H1 (cell line): ENCODE measurements at regions not wholly inside any gene's neighbourhood (a gene's known extent, or its start where the extent isn't known, plus 50 kb on each side); places are given as distances from the start of the nearest gene placed in this dataset.
A peak's percentile ranks its signal among the peaks of the same experiment; 100 is the strongest.

ENCODE experiments used
- CTCF ChIA-PET: fragments of 300-600 bp; sonication (Branson Sonifier 250); formaldehyde crosslinking; loops from one replicate; lab custom pipeline; 2021; ENCODE audit not compliant: partially characterized antibody; lab: Charles Lee
- POLR2A ChIA-PET: fragments of 300-600 bp; sonication (Branson Sonifier 250); formaldehyde crosslinking; loops from one replicate; lab custom pipeline; 2021; ENCODE audit warnings: inconsistent platforms; ENCODE audit not compliant: partially characterized antibody; lab: Charles Lee
- DNase-seq, 2 experiments: peaks; one replicate each; pipeline versions ENCODE4 v3.0.0 to v3.0.0-alpha.2; 2010 to 2022; ENCODE audit warnings: low spot score in 2 of 2, low read depth in 1 of 2, mixed read lengths in 1 of 2
- FAIRE-seq: peaks from 2 replicates; lab custom pipeline; 2011; peaks lifted over from hg19 to GRCh38; lab: Jason Lieb, UNC
- H2AFZ ChIP-seq: 2 replicates; pipeline ENCODE4 v1.8.1; 2012; ENCODE audit warnings: low read length, inconsistent platforms
- H2AK5ac ChIP-seq: 2 replicates; pipeline ENCODE4 v1.6.1; 2013; ENCODE audit warnings: low read depth, low read length
- H2BK120ac ChIP-seq: replicated peaks from 2 replicates; pipeline ENCODE3; 2013; ENCODE audit warnings: low read depth, low read length, inconsistent platforms
- H2BK12ac ChIP-seq: 2 replicates; pipeline ENCODE4 v1.6.1; 2013; ENCODE audit warnings: low read depth, low read length
- H2BK15ac ChIP-seq: 2 replicates; pipeline ENCODE4 v1.6.1; 2013; ENCODE audit warnings: low read length
- H2BK20ac ChIP-seq: 2 replicates; pipeline ENCODE4 v1.6.1; 2013; ENCODE audit warnings: low read length
- H2BK5ac ChIP-seq: 2 replicates; pipeline ENCODE4 v1.6.1; 2013; ENCODE audit warnings: low read depth, low read length
- H3K14ac ChIP-seq: 2 replicates; pipeline ENCODE4 v1.6.1; 2013; ENCODE audit warnings: inconsistent platforms; ENCODE audit not compliant: insufficient read length
- H3K18ac ChIP-seq: 2 replicates; pipeline ENCODE4 v1.6.1; 2013; ENCODE audit warnings: low read length; ENCODE audit errors: extremely low read depth
- H3K23ac ChIP-seq: 2 replicates; pipeline ENCODE4 v1.6.1; 2013; ENCODE audit warnings: inconsistent platforms; ENCODE audit not compliant: insufficient read length
- H3K23me2 ChIP-seq: 2 replicates; pipeline ENCODE4 v1.6.1; 2013; ENCODE audit warnings: low read depth, low read length
- H3K27ac ChIP-seq: 2 replicates; pipeline ENCODE4 v1.6.1; 2011; ENCODE audit warnings: low read depth, low read length, inconsistent platforms
- H3K27me3 ChIP-seq, 4 experiments: replicated peaks in 1 of 4; 1 replicate in 1 of 4; 2 replicates in 3 of 4; pipeline versions ENCODE4 v1.6.1 to v1.8.1; 2011 to 2013; ENCODE audit warnings: low read length in 3 of 4, mild to moderate bottlenecking in 3 of 4, inconsistent platforms in 2 of 4, mixed read lengths in 2 of 4, moderate library complexity in 1 of 4; ENCODE audit not compliant: control insufficient read depth in 3 of 4, insufficient read depth in 3 of 4; ENCODE audit errors: extremely low read depth in 1 of 4
- H3K36me3 ChIP-seq, 4 experiments: 2 replicates each; pipeline versions ENCODE4 v1.6.1 to v1.8.1; 2011 to 2013; ENCODE audit warnings: mild to moderate bottlenecking in 4 of 4, low read length in 3 of 4, moderate library complexity in 2 of 4, control low read depth in 1 of 4, inconsistent platforms in 1 of 4; ENCODE audit not compliant: insufficient read depth in 4 of 4, control insufficient read depth in 2 of 4
- H3K4ac ChIP-seq: replicated peaks from 2 replicates; pipeline ENCODE3; 2013; ENCODE audit warnings: low read length, low read depth, mixed read lengths, inconsistent platforms; ENCODE audit not compliant: insufficient read length
- H3K4me1 ChIP-seq, 4 experiments: replicated peaks in 1 of 4; 1 replicate in 1 of 4; 2 replicates in 3 of 4; pipeline versions ENCODE4 v1.6.1 to v1.8.1; 2011 to 2013; ENCODE audit warnings: low read length in 3 of 4, inconsistent platforms in 2 of 4, mixed read lengths in 1 of 4; ENCODE audit not compliant: insufficient read depth in 4 of 4, control insufficient read depth in 3 of 4
- H3K4me2 ChIP-seq, 2 experiments: 2 replicates each; pipeline versions ENCODE4 v1.6.1 to v1.8.1; 2011 to 2013; ENCODE audit warnings: low read depth in 2 of 2, low read length in 2 of 2, control low read depth in 1 of 2, inconsistent platforms in 1 of 2, mild to moderate bottlenecking in 1 of 2; ENCODE audit not compliant: insufficient read depth in 1 of 2
- H3K4me3 ChIP-seq, 4 experiments: fragments of 200-600, 300-600 bp in 1 of 4; sonication (generic), shearing (Covaris generic), sonication (Bioruptor Twin) in 1 of 4; 2 replicates each; pipeline versions ENCODE4 v1.5.1 to v1.8.1; 2011 to 2016; ENCODE audit warnings: low read length in 4 of 4, low read depth in 3 of 4, control low read depth in 2 of 4, inconsistent platforms in 2 of 4, mild to moderate bottlenecking in 2 of 4, mixed read lengths in 1 of 4, moderate library complexity in 1 of 4; ENCODE audit not compliant: insufficient read depth in 2 of 4; ENCODE audit errors: extremely low read depth in 1 of 4
- H3K56ac ChIP-seq: replicated peaks from 2 replicates; pipeline ENCODE3; 2013; ENCODE audit warnings: low read depth, mild to moderate bottlenecking, mixed read lengths, low read length, inconsistent platforms; ENCODE audit not compliant: insufficient read length
- H3K79me1 ChIP-seq: 2 replicates; pipeline ENCODE4 v1.6.1; 2013; ENCODE audit warnings: low read depth, low read length, control low read depth
- H3K79me2 ChIP-seq, 2 experiments: 2 replicates each; pipeline versions ENCODE4 v1.6.1 to v1.8.1; 2012 to 2013; ENCODE audit warnings: low read length in 2 of 2, mild to moderate bottlenecking in 2 of 2, inconsistent platforms in 1 of 2; ENCODE audit not compliant: insufficient read depth in 2 of 2, control insufficient read depth in 1 of 2
- H3K9ac ChIP-seq, 4 experiments: replicated peaks in 1 of 4; 1 replicate in 1 of 4; 2 replicates in 3 of 4; pipeline versions ENCODE4 v1.6.1 to v1.8.1; 2011 to 2013; ENCODE audit warnings: low read depth in 3 of 4, low read length in 3 of 4, control low read depth in 2 of 4, mild to moderate bottlenecking in 2 of 4, moderate library complexity in 2 of 4, inconsistent platforms in 1 of 4; ENCODE audit errors: extremely low read depth in 1 of 4
- H3K9me3 ChIP-seq, 2 experiments: 2 replicates each; pipeline versions ENCODE4 v1.6.1 to v1.8.1; 2012 to 2013; ENCODE audit warnings: mild to moderate bottlenecking in 2 of 2, moderate library complexity in 2 of 2, control low read depth in 1 of 2, inconsistent platforms in 1 of 2, low read depth in 1 of 2, low read length in 1 of 2, mixed read lengths in 1 of 2; ENCODE audit not compliant: insufficient read depth in 2 of 2
- H4K20me1 ChIP-seq, 2 experiments: replicated peaks in 1 of 2; 2 replicates each; pipeline versions ENCODE3 to v1.8.1; 2011 to 2013; ENCODE audit warnings: inconsistent platforms in 2 of 2, low read length in 2 of 2, mild to moderate bottlenecking in 1 of 2; ENCODE audit not compliant: insufficient read depth in 2 of 2, control insufficient read depth in 1 of 2
- H4K5ac ChIP-seq: 2 replicates; pipeline ENCODE4 v1.6.1; 2013; ENCODE audit warnings: low read length, low read depth, mixed read lengths, inconsistent platforms; ENCODE audit not compliant: insufficient read length
- H4K8ac ChIP-seq: 2 replicates; pipeline ENCODE4 v1.8.0; 2013; ENCODE audit warnings: mild to moderate bottlenecking, moderate library complexity, low read length, inconsistent platforms; ENCODE audit not compliant: insufficient read depth; ENCODE audit errors: extremely low read depth
- H4K91ac ChIP-seq: replicated peaks from 2 replicates; pipeline ENCODE3; 2013; ENCODE audit warnings: low read length, mixed read lengths, inconsistent platforms; ENCODE audit not compliant: insufficient read length
- ASH2L ChIP-seq: fragments of 200-600, 300-600 bp; sonication (generic); IDR thresholded peaks from one replicate; pipeline ENCODE4 v1.7.1; 2017; ENCODE audit warnings: low read length
- CHD1 ChIP-seq: IDR thresholded peaks from 2 replicates; pipeline ENCODE4 v1.6.1; 2012; ENCODE audit warnings: low read depth, low read length, improper control_type of control experiment
- CREB1 ChIP-seq: IDR thresholded peaks from 2 replicates; pipeline ENCODE4 v1.6.1; 2012; ENCODE audit warnings: inconsistent platforms
- GABPA ChIP-seq: IDR thresholded peaks from 2 replicates; pipeline ENCODE4 v1.6.1; 2011; ENCODE audit warnings: mild to moderate bottlenecking, low read length, moderate library complexity, borderline replicate concordance; ENCODE audit not compliant: insufficient read depth
- SP2 ChIP-seq: IDR thresholded peaks from 2 replicates; pipeline ENCODE4 v1.6.1; 2012; ENCODE audit warnings: mild to moderate bottlenecking, low read length, inconsistent platforms
- TAF7 ChIP-seq: optimal IDR thresholded peaks from 2 replicates; pipeline ENCODE3; 2011; ENCODE audit warnings: low read depth, mild to moderate bottlenecking, inconsistent platforms, low read length, moderate library complexity, borderline replicate concordance
- TCF12 ChIP-seq: IDR thresholded peaks from 2 replicates; pipeline ENCODE4 v1.6.1; 2011; ENCODE audit warnings: low read depth, mild to moderate bottlenecking, low read length
- WGBS, 2 experiments: shearing (Covaris generic) in 1 of 2; methylation state at CpG; one replicate each; pipeline versions ENCODE4 v1.1.6 to v1.1.7; 2013 to 2015; ENCODE audit warnings: low lambda C conversion rate in 2 of 2, mixed read lengths in 2 of 2, inconsistent platforms in 1 of 2, low coverage in 1 of 2, missing lambda C conversion rate in 1 of 2; ENCODE audit not compliant: insufficient replicate concordance in 2 of 2, insufficient coverage in 1 of 2, insufficient read length in 1 of 2; ENCODE audit errors: extremely low coverage in 1 of 2, missing lambda C conversion rate in 1 of 2; 5-methylcytosine and 5-hydroxymethylcytosine counted together
- TF ChIP-seq, protein P1 (sequence below): IDR thresholded peaks from 2 replicates; pipeline ENCODE4 v1.6.1; 2012; ENCODE audit warnings: inconsistent platforms

GRCh38 chr15:31537770-31538592 lies 211.3 kb downstream of the KLF13 start:
- Histone ChIP-seq H2BK12ac (no peak overlapping the region; the same call in 1 of the 2 replicates), H3K23me2 (no peaks in the 10 kb centered on the region), H3K56ac (no peak overlapping the region), H3K23ac (no peak overlapping the region), H3K79me1 (no peaks in the 10 kb centered on the region), H3K9me3 (no peaks in the 10 kb centered on the region), H4K8ac (no peak overlapping the region; the same call in 1 of the 2 replicates), H3K14ac (no peak overlapping the region), H3K4ac (no peak overlapping the region), H3K36me3 (no peaks in the 10 kb centered on the region), H3K27ac (no peak overlapping the region), H4K5ac (no peak overlapping the region), H2AFZ (0 out of 2 replicates have a peak overlapping the region, but pooled peaks have one; percentile 7), H3K27me3 (no peaks in the 10 kb centered on the region), H2BK5ac (no peak overlapping the region), H3K18ac (no peak overlapping the region), H4K91ac (no peak overlapping the region), H2BK120ac (no peak overlapping the region), H4K20me1 (no peaks in the 10 kb centered on the region), H2BK20ac (peak overlapping the region; percentile 23; the same call in 1 of the 2 replicates), H2BK15ac (no peak overlapping the region), H3K4me1 (peaks cover 0 to 3% (median 2%) of the 10 kb centered on the region in 4 experiments; a peak in 3 of 7 replicates), H3K9ac (no peak overlapping the region), H3K4me3 (no peak overlapping the region), H2AK5ac (no peak overlapping the region), H3K79me2 (no peaks in the 10 kb centered on the region), H3K4me2 (no peak overlapping the region)
- 84% methylated on average over 14 of the region's 14 CpGs; no CpG with 5 or more reads in 1 of the 2 experiments for WGBS, 2 experiments
- POLR2A ChIA-PET: no interaction called here
- CTCF ChIA-PET: interaction anchor here (1.3 kb wide), 1 partner anchor 32 kb away, joined by 3 read pairs; no protein-coding TSS in a partner anchor
- DNase-seq (peak in 1 of 2 experiments; percentile 45), FAIRE-seq (no peak)
- TF ChIP-seq ASH2L: no peak
- TF ChIP-seq, protein P1, sequence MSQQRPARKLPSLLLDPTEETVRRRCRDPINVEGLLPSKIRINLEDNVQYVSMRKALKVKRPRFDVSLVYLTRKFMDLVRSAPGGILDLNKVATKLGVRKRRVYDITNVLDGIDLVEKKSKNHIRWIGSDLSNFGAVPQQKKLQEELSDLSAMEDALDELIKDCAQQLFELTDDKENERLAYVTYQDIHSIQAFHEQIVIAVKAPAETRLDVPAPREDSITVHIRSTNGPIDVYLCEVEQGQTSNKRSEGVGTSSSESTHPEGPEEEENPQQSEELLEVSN: peak; percentile 56; the same call in 1 of the 2 replicates
- no peak for TF ChIP-seq TAF7
- TF ChIP-seq CHD1: no peak
- no peak for TF ChIP-seq CREB1
- TF ChIP-seq GABPA: no peak
- no peak for TF ChIP-seq TCF12
- TF ChIP-seq SP2: no peak
